ENCODE measurements at regions not wholly inside any gene's neighbourhood (a gene's known extent, or its start where the extent isn't known, plus 50 kb on each side); places are given as distances from the start of the nearest gene placed in this dataset.

DNA sequence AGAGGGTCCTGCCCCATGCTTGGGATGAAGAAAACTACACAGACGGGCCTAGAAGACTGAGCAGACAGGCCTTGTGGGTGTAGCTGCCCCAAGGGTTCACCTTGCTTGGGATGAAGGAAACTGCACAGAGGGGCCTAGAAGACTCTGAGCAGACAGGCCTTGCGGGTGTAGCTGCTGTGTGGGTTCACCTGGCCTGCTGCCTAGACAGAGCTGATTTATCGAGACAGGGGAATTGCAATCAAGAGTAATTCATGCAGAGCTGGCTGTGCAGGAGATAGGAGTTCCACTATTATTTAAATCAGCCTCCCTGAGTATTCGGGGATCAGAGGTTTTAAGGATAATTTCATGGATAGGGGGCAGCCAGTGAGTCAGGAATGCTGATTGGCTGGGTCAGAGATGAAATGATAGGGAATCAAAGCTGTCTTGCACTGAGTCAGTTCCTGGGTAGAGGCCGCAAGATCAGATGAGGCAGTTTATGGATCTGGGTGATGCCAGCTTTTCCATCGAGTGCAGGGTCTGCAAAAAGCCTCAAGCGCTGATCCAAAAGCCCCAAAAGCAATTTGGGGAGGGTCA, 341.4 kb downstream of the GALR1 start:
- H3K4me3 ChIP-seq (ENCODE audit: low read depth, low read length), result no peak overlapping the region
- no peaks in the 10 kb centered on the region for H3K27me3 ChIP-seq (ENCODE audit: control insufficient read depth, insufficient read depth, low read length)
- H3K36me3 ChIP-seq (ENCODE audit: control insufficient read depth, insufficient read depth, low read length), result no peaks in the 10 kb centered on the region
- DNase-seq (ENCODE audit: low read depth), result no peak
- TF ChIP-seq, protein P1, sequence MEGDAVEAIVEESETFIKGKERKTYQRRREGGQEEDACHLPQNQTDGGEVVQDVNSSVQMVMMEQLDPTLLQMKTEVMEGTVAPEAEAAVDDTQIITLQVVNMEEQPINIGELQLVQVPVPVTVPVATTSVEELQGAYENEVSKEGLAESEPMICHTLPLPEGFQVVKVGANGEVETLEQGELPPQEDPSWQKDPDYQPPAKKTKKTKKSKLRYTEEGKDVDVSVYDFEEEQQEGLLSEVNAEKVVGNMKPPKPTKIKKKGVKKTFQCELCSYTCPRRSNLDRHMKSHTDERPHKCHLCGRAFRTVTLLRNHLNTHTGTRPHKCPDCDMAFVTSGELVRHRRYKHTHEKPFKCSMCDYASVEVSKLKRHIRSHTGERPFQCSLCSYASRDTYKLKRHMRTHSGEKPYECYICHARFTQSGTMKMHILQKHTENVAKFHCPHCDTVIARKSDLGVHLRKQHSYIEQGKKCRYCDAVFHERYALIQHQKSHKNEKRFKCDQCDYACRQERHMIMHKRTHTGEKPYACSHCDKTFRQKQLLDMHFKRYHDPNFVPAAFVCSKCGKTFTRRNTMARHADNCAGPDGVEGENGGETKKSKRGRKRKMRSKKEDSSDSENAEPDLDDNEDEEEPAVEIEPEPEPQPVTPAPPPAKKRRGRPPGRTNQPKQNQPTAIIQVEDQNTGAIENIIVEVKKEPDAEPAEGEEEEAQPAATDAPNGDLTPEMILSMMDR (IDR thresholded peaks at IDR 0.05; ENCODE audit: insufficient read depth, low read length, poor library complexity, severe bottlenecking), result no peak

DNA sequence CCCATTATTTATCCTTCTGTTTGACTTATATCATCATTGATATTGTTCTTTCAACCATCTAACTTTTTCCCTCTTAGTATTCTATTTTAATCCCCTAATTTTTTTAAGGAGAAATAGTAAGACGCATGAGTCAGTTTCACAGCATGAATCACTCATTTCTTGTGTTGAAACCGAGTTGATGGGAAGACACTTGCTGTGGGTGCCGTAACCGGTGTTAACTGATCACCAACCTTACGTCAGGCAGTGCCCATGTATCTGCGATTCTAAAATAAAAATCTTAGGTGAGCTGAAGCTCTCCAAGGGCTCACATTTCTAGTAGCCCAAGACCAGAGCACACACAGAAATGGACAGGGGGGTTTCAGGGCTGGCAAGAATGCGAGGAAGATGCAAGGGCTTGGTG, 348.1 kb downstream of the GALR1 start:
- DNase-seq (ENCODE audit: low read depth), result no peak
- H3K4me3 ChIP-seq (ENCODE audit: low read depth, low read length), result no peak overlapping the region
- TF ChIP-seq, protein P1 (IDR thresholded peaks at IDR 0.05; ENCODE audit: insufficient read depth, low read length, poor library complexity, severe bottlenecking), result no peak
- H3K36me3 ChIP-seq (ENCODE audit: control insufficient read depth, insufficient read depth, low read length), result no peaks in the 10 kb centered on the region
- H3K27me3 ChIP-seq (ENCODE audit: control insufficient read depth, insufficient read depth, low read length), result no peaks in the 10 kb centered on the region

DNA sequence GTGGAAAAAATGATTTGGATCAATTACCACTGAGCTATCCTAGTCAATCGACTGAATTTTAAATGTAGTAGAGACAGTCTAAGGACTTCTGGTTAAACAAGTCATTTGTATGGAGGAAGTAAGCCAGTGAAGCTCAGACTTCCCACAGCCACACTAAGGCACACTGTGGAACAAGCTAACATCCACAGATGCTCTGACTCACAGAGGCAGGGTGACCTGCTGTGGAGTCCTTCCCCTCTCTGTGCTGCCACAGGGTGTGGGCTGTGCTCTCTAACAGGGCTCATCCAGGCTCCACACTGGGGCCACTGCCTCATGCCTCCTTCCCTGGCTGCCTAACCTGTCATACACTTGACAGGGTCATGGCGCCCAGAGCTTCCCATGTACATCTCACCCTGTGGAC, 351.0 kb downstream of the GALR1 start:
- no peak overlapping the region for H3K4me3 ChIP-seq (ENCODE audit: low read depth, low read length)
- H3K36me3 ChIP-seq (ENCODE audit: control insufficient read depth, insufficient read depth, low read length), result no peaks in the 10 kb centered on the region
- H3K27me3 ChIP-seq (ENCODE audit: control insufficient read depth, insufficient read depth, low read length), result no peaks in the 10 kb centered on the region
- TF ChIP-seq, protein P1 (IDR thresholded peaks at IDR 0.05; ENCODE audit: insufficient read depth, low read length, poor library complexity, severe bottlenecking), result no peak
- DNase-seq (ENCODE audit: low read depth), result no peak

DNA sequence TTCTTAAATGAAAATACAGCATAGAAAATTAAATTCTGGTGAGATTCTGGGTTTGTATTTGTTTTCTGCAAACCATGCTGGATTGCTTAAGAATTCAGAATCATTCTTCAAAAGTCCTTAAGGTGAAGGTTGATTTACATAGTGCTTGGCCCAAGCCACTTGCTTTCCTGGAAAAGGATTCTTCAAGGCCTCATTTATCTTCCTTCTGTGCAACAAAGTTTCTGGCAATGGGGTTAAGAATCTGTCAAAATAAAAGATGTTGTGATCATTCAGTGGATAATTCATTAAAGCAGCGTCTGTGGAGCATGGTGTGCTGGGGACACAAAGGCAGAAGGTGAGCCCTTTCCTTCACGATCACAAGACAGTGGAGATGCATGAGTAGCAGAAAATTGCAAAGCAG, 351.9 kb downstream of the GALR1 start:
- DNase-seq (ENCODE audit: low read depth), result no peak
- Histone ChIP-seq H3K36me3 (ENCODE audit: control insufficient read depth, insufficient read depth, low read length) (no peaks in the 10 kb centered on the region), H3K4me3 (ENCODE audit: low read depth, low read length) (no peak overlapping the region), H3K27me3 (ENCODE audit: control insufficient read depth, insufficient read depth, low read length) (no peaks in the 10 kb centered on the region)
- TF ChIP-seq, protein P1 (IDR thresholded peaks at IDR 0.05; ENCODE audit: insufficient read depth, low read length, poor library complexity, severe bottlenecking), result no peak

GRCh38 chr18:77607087-77607486, 357.4 kb downstream of the GALR1 start:
- H3K27me3 ChIP-seq (ENCODE audit: control insufficient read depth, insufficient read depth, low read length), result no peaks in the 10 kb centered on the region
- DNase-seq (ENCODE audit: low read depth), result no peak
- TF ChIP-seq, protein P1 (IDR thresholded peaks at IDR 0.05; ENCODE audit: insufficient read depth, low read length, poor library complexity, severe bottlenecking), result no peak
- no peaks in the 10 kb centered on the region for H3K36me3 ChIP-seq (ENCODE audit: control insufficient read depth, insufficient read depth, low read length)
- no peak overlapping the region for H3K4me3 ChIP-seq (ENCODE audit: low read depth, low read length)

DNA sequence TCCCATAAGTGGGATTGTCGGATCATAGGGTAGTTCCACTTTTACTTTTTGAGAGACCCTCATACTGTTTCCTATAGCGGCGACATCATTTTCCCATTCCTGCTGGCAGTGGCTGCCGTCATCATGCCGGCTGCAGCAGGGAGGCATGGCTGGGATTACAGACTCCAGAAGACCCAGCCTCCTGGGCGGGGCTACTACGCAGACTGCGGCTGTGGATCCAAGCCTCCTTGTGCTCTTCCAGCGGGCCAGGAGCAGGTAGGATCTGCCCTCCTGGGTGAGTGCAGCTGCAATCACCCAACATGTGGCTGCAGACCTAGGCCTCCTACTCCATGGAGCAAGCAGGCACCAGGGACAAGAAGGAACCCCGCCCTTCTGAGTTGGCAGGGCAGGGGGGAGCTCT, 359.2 kb downstream of the GALR1 start:
- Histone ChIP-seq H3K36me3 (ENCODE audit: control insufficient read depth, insufficient read depth, low read length) (no peaks in the 10 kb centered on the region), H3K4me3 (ENCODE audit: low read depth, low read length) (no peak overlapping the region), H3K27me3 (ENCODE audit: control insufficient read depth, insufficient read depth, low read length) (no peaks in the 10 kb centered on the region)
- no peak for DNase-seq (ENCODE audit: low read depth)
- TF ChIP-seq, protein P1 (IDR thresholded peaks at IDR 0.05; ENCODE audit: insufficient read depth, low read length, poor library complexity, severe bottlenecking), result no peak
